NCI-H748 treated with DMSO at 0.1 percent for 48 hours (cell line): ENCODE measurements at regions not wholly inside any gene's neighbourhood (a gene's known extent, or its start where the extent isn't known, plus 50 kb on each side); places are given as distances from the start of the nearest gene placed in this dataset.
"Not testable (repeated sequence)": the region's sequence is repeated elsewhere in the genome, so short reads cannot be mapped to it uniquely, and the experiment has no call there.

Experiments
- DNase-seq: peaks from one replicate; lab custom pipeline; 2025; lab: John Stamatoyannopoulos, UW

DNA sequence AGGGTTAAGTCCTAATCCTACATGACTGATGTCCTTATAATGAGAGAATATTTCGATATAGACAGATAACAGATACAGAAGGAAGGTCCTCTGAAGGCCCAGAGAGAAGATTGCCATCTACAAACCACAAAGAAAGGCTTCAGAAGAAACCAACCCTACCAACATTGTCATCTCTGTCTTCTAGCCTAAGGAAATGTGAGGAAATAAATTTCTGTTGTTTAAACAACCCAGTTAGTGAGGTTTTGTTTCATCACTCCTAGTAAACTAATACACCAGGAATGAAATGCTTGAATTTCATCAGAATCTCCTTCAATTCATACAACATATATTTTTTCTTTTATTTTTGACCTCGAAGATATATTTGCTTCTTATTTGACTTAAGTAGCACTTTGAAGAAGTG, 1527.8 kb downstream of the STIM2 start:
- DNase-seq, result no peak

DNA sequence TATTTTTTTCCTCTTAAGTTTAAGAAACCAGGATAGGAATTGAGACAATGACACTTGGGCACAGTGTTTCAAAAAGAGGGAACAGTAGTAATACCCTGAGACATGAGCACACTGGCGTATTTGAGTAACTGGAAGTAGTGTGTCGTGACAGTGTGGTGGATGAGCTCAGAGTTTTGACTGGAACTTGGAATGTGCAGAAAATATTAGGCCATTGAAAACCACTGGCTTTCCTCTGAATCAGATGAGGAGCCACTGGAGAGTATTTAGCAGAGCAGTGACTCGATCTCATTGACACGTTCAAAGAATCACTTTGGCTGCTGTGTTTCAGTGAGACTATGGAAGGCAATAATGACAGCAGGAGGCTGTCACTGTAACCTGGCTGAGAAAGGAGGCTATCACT, 1531.2 kb downstream of the STIM2 start:
- DNase-seq, result no peak

DNA sequence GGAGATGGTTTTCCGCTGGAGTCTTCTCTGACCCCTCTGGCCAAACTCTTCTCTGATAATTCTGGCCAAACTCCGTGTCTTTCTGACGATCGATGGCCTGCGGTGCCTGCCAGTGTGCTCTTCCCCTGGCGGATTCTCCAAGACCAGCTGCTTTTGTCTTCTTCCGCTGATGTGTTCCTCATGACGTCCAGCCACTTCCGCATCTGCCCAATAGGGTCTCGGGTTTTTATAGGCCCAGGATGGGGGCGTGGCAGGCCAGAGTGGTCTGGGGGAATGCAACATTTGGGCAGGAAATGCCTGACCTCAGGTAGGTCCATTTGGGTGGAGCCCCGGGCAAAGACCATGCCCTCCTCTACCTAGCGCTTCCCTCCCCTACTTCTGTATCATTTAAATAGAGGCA, 1542.1 kb downstream of the STIM2 start:
- DNase-seq, result no peak

DNA sequence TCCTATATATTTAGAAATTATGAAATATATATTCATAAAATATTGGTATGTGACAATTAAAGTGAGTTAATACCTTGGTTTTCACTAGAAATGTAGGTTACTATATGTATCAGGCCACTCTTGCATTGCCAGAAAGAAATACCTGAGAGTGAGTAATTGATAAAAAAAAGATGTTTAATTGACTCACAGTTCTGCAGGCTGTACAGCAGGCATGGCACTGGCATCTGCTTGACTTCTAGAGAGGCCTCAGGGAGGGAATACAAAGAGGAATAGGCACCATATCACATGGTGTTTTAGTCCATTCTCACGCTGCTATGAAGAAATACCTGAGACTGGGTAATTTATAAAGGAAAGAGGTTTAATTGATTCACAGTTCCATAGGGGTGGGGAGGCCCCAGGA, 1560.6 kb downstream of the STIM2 start:
- no peak for DNase-seq

DNA sequence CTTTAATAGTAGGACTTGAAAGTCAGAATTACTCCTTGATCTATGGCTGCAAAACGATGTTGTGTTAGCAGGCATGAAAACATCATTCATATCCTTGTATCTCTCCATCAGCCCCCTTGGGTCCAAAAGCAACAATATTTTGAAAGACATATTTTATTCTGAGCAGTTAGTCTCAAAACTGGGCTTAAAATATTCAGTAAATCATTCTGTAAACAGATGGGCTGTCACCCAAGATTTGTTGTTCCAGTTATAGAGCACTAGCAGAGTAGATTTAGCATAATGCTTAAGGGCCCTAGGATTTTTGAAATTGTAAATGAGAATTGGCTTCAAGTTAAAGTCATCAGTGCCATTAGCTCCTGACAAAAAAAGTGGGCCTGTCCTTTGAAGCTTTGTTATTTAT, 1565.6 kb downstream of the STIM2 start:
- no peak for DNase-seq

DNA sequence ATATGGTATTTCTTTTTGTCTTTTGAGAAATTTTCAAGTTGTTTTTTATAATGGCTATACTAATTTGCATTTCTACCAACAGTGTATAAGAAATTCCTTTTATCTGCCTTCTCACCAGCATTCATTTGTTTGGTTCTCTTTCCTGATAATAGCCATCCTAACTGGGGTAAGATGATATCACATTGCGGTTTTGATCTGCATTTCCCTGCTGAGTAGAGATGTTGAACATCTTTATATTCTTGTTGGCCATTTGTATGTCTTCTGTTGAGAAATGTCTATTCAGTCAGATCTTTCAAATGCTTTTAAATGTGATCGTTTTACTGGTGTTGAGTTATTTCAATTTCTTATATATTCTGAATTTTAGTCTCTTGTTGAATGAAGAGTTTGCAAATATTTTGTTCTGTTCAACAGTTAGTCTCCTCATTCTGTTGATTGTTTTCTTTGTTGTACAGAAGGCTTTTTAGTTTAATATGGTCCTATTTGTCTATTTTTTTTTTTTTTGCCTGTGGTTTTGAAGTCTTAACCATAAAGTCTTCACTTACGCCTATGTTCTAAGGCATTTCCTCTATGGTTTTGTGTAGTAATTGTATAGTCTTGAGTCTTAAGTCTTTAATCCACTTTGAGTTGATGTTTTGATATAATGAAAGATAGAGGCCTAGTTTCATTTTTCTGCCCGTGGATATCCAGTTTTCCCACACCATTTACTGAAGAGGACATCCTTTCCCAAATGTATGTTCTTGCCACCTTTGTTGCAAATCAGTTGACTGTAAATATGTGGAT, 1566.9 kb downstream of the STIM2 start:
- no peak for DNase-seq

DNA sequence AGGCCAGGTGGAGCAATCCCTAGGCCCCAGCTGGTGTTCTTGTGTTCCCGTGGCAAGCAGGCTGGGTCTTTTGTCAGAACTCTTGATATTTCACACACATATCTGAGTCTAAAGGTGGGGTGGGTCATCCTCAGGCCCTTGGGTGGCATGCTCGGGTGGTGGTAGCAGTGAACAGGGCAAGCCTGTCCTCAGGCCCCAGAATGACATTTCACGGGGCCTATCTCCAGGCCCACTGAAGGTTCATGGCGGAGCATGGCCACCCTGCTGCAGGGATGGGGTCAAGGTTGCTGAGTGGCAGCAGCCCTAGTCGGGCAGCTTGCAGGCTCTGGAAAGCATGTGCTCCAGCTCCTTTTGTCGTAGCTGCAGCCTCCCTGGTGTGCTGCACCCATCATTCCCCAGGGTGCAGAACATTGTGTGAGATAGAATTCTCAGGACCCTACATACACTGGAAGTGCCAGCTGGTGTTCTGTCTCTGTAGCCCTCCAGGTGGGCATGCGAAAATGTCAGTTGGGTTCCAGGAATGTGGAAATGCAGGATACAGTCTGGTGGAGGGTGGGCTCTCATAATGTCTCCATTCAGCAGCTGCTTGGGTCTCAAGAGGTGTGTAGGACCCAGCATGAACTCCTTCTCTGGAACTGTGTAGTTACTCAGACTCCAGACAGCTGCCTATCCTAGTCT, 1571.8 kb downstream of the STIM2 start:
- DNase-seq, result no peak

DNA sequence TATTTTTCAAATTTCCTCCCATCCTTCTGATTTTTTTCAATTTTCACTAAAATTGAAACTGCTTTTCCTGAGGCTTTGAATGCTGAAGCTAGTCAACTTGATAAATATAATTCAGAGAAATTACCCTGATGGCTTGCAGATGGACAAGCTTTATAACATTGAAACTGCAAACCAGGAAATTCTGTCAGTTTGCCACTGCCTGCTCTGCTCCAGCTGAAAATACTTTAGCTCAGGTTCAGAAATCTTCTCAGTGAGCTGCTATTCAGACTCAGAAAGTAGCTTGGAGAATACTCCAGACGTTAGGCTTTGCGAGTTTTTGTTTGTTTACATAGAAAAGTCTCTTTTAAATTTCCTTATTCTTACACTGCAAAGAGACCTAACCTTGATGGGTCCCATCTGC, 1574.7 kb downstream of the STIM2 start:
- no peak for DNase-seq

DNA sequence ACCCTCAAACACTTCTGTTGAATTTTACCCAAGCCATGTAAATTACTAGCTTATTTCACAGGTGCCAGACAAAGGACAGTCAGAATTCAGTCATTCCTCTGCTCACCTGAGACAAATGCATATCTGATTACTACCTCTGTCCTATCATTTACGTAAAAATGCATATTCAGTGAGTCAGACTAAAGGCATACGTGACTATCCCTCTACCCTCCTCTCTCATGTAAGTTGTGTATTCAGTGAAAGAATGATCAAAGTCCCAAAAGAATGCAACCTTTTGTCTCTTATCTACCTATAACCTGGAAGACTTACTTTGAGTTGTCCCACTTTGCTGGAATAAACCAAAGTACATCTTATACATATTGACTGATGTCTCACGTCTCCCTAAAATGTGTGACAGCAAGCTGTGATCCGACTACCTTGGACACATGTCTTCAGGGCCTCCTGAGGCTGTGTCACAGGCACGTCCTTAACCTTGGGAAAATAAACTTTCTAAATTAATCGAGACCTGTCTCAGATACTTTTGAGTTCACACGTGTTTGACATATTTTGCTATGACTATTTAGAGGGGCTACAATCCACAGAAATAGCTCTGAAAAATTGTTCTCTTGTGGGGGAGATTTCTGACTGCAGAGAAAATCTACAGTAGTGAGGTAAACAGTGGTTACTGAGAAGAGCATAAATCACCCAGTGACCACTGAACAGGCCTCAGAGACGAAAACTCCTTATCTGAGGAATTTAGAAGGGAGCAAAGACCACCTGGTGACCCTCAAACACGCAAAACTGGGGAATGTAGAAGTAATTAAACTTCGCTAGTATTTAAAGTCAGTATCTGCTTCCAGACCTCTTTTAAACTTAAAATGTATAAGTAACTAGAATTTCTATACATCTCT, 1575.8 kb downstream of the STIM2 start:
- no peak for DNase-seq

DNA sequence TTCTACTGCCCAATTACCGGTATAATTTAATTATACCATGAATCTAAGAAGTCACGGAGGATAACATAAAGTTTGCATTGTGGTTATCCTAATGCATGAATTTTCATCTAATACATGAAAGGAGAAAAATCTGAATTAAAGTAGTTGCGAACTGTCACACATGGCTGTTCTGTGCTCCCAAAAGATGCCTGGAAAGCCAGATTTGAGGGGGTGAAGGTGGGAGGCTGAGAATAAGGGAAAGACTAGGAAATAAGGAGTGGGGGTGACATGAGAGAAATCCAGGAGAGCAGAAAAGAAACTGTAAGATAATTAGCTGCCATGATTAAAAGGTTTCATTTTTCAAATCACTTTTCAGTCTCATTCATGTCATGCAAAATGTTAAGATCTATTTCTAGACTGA, 1582.7 kb downstream of the STIM2 start:
- DNase-seq, result no peak

DNA sequence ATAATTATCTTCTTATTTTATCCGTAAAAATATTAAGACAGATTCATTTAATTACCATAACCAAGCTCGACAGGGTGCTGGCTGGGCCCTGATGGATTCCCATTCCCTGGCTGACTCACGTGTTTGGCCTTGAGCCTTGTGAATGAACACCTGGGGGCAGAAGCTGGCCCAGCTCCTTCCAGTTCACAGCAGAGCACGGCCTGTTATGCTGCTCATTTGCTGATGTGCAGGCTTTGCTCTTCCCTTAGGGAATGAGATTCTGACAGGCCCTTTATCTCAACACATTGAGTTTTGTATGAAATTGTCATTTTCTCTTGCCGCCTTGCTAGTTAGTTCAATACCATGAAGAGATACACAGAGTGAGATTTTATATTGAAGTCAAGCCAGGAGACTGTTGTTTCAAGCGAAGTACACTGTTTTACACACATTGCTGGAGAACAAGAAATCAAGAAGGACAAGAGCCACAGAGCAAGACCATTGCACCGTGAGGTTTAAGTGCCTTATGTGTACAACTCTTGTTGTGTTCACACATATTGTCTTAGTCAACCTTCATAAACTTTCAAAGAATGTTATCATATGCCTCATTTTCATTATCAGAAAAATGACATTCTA, 1583.3 kb downstream of the STIM2 start:
- no peak for DNase-seq

DNA sequence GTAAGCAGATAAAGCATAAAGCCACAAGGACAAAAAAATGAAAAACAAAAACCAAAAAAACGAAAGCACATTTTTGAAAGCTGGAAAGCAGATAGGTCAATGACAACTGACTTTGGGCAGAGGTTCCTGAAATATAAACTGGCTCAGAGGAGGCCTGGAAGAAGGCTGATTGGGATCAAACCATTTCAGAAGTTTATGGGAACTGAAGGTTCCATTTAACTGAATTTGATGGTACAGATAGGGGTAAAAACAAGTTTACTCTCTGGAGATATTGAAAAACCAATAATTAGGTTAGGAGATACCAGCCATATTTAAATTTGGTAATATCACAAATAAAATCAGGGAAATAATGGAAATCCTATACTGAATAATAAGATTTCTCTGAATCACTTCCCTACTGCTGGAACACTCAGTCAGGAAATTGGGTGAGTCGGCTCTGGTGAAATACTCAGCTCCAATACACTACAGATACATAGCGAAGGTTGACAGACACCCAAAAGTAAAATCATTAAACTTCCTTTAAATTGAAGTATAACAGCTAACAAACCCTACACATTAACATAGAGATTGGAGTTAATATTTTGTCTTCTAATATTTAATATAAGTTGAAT, 1584.3 kb downstream of the STIM2 start:
- no peak for DNase-seq

DNA sequence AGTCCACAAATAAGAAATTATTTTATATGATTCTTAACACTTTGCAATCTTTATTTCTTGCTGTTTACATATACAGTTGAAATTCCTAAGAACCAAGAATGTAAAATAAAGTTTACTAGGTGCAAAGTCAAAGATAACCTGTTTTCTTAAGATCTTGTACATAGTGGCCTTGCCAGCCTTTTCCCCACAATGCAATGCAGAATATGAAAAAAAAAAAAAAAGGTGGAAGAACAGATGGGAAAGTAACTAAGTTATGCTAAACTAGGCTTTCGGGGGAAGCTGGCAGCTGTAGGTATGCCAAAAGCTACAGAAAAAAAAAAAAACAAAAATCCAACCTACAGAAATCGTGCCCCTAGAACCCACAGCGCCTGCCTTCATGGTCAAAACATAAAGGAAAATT, 1588.4 kb downstream of the STIM2 start:
- DNase-seq, result no peak

DNA sequence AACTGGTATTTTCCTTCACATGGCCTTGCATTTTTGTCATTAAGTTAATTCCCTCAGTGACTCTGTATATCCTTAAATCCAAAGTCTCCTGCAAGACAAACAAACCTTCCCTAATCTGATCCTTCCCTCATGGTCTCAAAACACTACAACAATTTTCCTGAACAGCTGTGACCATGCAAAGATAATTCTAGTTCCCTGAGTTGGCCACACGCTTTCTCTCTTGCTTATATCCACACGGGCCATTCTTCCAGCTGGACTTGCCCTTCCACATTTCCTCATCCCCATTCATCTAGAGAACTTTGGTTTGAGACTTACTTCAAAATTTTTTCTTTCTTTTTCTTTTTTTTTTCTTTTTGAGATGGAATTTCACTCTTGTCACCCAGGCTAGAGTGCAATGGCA, 1590.7 kb downstream of the STIM2 start:
- no peak for DNase-seq

DNA sequence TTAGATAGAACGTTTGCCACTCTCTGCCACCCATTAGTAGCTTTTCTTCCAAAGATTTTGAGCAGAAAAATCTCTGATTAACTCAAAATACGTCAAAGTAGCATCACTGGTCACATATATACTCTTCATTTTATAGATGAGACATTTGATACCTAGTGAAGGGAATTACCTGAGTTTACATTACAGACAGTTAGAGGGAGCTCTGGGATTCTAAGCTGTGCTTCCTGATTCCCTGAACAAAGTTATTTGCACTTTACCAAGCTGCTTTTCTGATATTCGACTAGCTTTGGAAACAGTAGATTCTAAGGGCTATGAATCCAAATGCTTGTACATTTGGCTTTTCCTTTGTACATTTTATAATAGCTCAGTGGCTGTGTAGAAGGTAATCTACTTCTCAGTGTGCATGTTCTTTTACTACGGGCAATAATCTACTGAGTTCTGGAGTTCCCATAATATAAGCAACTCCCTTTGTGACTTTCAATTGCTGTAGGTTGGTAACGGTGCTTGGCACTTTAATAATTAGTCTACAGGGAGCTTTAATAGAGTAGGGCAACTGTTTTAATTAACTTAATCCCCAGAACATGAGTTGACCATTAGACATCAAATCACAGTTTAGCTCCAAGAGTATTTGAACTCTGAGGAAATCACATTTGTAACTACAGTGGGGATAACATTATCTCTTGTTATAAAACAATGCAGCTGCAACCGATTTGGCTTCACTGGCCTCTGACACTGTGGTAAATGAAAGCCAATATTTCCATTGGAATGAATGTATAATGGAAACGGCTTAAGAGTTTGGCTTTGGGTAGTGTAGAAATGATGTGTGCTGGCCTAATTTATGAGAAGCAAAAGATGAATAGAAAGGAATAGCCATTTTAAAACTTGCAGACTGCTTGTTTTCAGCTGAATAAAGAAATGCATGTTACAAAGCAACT, 1602.4 kb downstream of the STIM2 start:
- DNase-seq, result no peak

DNA sequence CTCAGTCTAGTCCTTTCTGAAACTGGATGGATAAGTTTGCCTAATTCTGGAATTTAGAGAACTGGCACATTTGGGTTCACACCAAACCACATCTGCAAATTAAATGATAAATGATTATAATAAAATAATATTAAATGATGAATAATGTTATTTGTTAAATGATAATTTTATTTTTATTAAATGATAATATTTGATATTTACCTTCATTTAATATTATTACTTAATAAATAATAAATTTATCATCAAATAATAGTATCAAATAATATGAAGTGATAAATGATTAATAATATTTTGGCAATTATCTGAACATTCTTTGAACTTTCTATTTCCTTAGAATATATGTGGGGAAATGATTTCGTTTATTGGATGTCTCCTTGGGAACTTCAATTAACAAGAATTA, 1604.2 kb downstream of the STIM2 start:
- DNase-seq, result no peak

DNA sequence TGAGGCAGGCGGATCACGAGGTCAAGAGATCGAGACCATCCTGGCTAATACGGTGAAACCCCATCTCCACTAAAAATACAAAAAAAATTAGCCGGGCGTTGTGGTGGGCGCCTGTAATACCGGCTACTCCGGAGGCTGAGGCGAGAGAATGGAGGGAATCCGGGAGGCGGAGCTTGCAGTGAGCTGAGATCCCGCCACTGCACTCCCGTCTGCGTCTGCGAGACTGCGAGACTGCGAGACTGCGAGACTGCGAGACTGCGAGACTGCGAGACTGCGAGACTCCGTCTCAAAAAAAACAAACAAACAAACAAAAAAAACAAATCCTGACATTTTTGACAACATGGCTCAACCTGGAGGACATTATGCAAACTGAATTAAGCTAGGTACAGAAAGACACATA, 1606.2 kb downstream of the STIM2 start:
- DNase-seq, result not testable (repeated sequence)

DNA sequence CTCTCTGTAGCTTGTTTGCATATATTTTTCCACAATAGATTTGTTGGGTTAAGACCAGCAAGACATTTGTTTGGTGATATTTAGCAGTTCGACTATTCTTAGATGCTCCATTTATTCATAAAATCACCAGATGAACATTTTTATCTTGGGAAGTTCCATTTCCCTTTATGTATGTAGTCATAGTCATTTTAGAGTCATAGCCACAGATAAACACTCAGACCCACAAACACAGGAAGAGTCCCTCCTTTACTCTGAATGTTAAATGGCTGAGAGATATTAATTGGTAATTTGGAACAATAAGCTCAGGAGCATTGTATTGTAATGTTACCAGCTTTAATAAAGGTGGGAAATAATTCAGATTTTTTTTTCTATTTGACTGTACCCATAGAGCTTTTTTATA, 1608.7 kb downstream of the STIM2 start:
- DNase-seq, result no peak

DNA sequence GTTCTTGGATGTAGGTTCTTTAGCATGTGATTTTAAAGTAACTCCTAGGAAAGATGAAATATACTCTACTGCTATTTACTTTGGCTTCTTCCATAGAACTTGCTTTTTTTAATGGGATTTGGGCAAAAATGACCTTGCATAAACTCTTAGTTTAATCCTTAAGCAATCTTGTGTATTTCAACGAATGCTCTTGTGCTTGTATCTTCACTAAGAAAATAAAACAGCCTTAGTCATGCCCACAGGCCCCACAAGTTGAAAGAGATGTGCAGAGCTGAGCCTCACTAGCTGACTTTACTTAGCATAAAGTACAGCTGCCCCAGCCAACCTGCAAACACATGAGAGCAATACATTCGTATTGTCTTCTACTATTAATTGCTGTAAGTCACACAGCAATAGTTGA, 1609.2 kb downstream of the STIM2 start:
- no peak for DNase-seq

DNA sequence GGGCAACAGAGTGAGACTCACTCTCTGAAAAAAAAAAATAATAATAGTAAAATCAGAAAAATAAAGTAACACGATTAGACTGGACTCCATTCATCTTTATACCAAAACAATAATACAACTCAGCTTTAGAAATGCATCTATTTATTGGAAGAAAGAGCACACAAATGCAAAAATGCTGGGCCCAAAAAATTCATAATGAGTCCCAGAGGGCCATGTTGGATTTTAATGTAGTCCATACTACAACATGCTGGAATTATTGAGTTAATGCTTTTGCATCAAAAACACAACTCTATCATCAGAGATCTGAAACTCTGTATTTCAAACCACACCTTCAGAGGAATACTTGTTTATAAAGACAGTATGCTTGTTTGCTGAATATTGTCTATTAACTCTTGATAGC, 1614.7 kb downstream of the STIM2 start:
- DNase-seq, result no peak

DNA sequence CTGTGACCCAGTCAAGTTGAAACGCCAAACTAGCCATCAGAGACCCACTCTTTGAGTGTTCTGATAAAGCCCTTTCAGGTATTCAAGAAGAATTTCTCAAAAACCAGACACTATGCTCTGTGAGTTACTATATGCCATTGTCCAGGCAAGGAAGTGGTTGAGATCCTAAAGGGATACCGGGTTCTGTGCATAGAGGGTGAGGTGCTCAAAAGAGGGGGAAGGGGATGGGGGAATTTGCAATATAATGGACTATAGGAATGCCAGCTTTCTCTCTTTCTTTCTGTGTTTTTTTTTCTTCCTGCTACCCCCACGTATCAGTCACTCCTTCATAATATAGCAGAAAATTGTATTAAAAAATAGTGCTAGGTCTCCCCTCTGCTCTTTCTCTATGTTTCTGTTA, 1619.0 kb downstream of the STIM2 start:
- DNase-seq, result no peak
